ENCODE measurements at regions not wholly inside any gene's neighbourhood (a gene's known extent, or its start where the extent isn't known, plus 50 kb on each side); places are given as distances from the start of the nearest gene placed in this dataset.

DNA sequence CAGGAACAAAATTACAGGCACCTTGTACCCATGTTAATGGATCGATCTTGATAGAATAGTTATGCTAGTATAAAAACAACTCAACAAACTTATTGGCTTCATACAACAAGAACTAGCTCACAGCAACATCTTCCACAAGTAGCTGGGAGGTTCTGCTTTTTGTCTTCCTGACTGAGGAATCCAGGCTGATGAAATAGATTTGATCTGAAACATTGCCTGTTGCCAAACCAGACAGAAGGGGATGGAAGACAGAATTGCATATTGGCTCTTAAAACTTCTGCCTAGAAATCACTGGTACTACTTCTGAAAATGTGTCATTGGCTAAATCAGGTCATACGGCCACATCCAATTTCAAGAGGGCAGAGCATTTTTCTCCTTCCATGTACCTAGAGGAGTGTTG is 267.3 kb downstream of the RFC3 start:
- Histone ChIP-seq H3K27ac (replicated peaks) (no peak overlapping the region), H3K27me3 (ENCODE audit: insufficient read depth, poor library complexity, severe bottlenecking) (peaks cover 8% of the 10 kb centered on the region), H3K4me3 (replicated peaks; ENCODE audit: insufficient read depth, low read length) (no peak overlapping the region)
- TF ChIP-seq GABPA (IDR thresholded peaks at IDR 0.05; ENCODE audit: low read depth) (no peak), POLR2AphosphoS5 (IDR thresholded peaks at IDR 0.05; ENCODE audit: low read depth) (no peak), SPI1 (IDR thresholded peaks at IDR 0.05; ENCODE audit: borderline replicate concordance, low read depth) (no peak)
- TF ChIP-seq, protein P1, sequence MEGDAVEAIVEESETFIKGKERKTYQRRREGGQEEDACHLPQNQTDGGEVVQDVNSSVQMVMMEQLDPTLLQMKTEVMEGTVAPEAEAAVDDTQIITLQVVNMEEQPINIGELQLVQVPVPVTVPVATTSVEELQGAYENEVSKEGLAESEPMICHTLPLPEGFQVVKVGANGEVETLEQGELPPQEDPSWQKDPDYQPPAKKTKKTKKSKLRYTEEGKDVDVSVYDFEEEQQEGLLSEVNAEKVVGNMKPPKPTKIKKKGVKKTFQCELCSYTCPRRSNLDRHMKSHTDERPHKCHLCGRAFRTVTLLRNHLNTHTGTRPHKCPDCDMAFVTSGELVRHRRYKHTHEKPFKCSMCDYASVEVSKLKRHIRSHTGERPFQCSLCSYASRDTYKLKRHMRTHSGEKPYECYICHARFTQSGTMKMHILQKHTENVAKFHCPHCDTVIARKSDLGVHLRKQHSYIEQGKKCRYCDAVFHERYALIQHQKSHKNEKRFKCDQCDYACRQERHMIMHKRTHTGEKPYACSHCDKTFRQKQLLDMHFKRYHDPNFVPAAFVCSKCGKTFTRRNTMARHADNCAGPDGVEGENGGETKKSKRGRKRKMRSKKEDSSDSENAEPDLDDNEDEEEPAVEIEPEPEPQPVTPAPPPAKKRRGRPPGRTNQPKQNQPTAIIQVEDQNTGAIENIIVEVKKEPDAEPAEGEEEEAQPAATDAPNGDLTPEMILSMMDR (IDR thresholded peaks at IDR 0.05; ENCODE audit: insufficient read depth, low read length) = no peak
- peak in 1 of 2 experiments; percentile 15 for DNase-seq (ENCODE audit: low read depth in 1 of 2, low spot score in 1 of 2)

DNA sequence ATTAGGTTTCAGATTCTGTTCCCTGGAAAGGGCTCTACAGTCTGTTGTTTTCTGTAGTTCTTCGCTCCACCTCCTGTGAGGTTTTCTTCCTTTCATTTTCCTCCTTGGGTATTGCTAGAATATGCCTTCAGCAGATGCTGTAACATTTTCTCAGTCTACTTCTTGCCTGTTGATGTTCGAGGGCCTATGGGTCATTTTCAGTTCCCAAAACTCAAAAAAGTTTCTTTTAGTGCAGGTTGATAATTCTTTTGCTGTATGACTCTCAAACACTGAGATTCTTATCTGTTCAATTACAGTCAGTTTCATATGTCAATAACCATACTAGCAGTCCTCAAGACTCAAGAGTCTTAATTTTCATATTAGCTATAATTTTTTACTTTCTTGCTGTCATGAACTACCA is 268.3 kb downstream of the RFC3 start:
- no peak for TF ChIP-seq SPI1 (IDR thresholded peaks at IDR 0.05; ENCODE audit: borderline replicate concordance, low read depth)
- TF ChIP-seq, protein P1 (IDR thresholded peaks at IDR 0.05; ENCODE audit: insufficient read depth, low read length) = no peak
- TF ChIP-seq POLR2AphosphoS5 (IDR thresholded peaks at IDR 0.05; ENCODE audit: low read depth) = no peak
- no peak for TF ChIP-seq GABPA (IDR thresholded peaks at IDR 0.05; ENCODE audit: low read depth)
- TF ChIP-seq, protein P2, sequence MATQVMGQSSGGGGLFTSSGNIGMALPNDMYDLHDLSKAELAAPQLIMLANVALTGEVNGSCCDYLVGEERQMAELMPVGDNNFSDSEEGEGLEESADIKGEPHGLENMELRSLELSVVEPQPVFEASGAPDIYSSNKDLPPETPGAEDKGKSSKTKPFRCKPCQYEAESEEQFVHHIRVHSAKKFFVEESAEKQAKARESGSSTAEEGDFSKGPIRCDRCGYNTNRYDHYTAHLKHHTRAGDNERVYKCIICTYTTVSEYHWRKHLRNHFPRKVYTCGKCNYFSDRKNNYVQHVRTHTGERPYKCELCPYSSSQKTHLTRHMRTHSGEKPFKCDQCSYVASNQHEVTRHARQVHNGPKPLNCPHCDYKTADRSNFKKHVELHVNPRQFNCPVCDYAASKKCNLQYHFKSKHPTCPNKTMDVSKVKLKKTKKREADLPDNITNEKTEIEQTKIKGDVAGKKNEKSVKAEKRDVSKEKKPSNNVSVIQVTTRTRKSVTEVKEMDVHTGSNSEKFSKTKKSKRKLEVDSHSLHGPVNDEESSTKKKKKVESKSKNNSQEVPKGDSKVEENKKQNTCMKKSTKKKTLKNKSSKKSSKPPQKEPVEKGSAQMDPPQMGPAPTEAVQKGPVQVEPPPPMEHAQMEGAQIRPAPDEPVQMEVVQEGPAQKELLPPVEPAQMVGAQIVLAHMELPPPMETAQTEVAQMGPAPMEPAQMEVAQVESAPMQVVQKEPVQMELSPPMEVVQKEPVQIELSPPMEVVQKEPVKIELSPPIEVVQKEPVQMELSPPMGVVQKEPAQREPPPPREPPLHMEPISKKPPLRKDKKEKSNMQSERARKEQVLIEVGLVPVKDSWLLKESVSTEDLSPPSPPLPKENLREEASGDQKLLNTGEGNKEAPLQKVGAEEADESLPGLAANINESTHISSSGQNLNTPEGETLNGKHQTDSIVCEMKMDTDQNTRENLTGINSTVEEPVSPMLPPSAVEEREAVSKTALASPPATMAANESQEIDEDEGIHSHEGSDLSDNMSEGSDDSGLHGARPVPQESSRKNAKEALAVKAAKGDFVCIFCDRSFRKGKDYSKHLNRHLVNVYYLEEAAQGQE (IDR thresholded peaks at IDR 0.05; ENCODE audit: insufficient replicate concordance, low read depth) = no peak
- no peak for DNase-seq (ENCODE audit: low read depth in 1 of 2, low spot score in 1 of 2)
- H3K27me3 ChIP-seq (ENCODE audit: insufficient read depth, poor library complexity, severe bottlenecking) = peaks cover 8% of the 10 kb centered on the region
- no peak overlapping the region for H3K27ac ChIP-seq (replicated peaks)
- H3K4me3 ChIP-seq (replicated peaks; ENCODE audit: insufficient read depth, low read length) = no peak overlapping the region

DNA sequence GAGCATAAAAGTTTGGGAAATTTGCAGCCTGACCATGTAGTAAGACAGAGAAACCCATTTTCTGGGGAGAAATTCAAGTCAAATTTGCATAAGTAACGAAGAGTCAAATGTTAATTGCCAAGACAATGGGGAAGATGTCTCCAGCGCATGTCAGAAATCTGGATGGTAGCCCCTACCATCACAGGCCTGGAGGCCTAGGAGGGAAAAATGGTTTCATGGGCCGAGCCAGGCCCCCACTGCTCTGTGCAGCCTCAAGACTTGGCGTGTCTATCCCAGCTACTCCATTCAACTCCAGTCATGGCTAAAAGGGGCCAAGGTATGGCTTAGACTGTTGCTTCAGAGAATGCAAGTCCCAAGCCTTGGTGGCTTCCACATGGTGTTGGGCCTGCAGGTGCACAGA is 269.8 kb downstream of the RFC3 start:
- TF ChIP-seq GABPA (IDR thresholded peaks at IDR 0.05; ENCODE audit: low read depth) = no peak
- TF ChIP-seq POLR2AphosphoS5 (IDR thresholded peaks at IDR 0.05; ENCODE audit: low read depth) = no peak
- TF ChIP-seq, protein P2 (IDR thresholded peaks at IDR 0.05; ENCODE audit: insufficient replicate concordance, low read depth) = no peak
- TF ChIP-seq, protein P1 (IDR thresholded peaks at IDR 0.05; ENCODE audit: insufficient read depth, low read length) = no peak
- TF ChIP-seq SPI1 (IDR thresholded peaks at IDR 0.05; ENCODE audit: borderline replicate concordance, low read depth) = no peak

DNA sequence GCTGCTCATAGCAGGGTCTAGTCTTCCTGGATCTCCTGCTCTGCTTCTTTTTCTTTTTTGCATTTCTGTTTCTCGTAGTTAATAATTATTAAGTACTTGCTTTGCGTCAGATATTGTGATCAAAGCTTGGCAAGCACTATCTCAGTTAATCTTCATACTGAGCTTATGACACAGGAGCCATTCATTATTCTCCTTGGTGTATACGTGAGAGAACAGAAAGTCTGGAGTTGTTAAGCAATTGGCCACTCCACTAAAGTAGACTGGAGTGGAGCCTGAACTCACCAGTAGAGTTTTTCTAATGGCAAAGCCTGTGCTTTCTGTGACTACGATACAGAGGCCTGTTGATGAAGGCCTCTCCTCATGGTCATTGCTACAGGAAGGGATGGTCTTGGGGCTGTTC is 285.9 kb downstream of the RFC3 start:
- Histone ChIP-seq H3K4me3 (replicated peaks; ENCODE audit: insufficient read depth, low read length) (no peak overlapping the region), H3K27ac (replicated peaks) (no peak overlapping the region), H3K27me3 (ENCODE audit: insufficient read depth, poor library complexity, severe bottlenecking) (peaks cover 5% of the 10 kb centered on the region)
- TF ChIP-seq SPI1 (IDR thresholded peaks at IDR 0.05; ENCODE audit: borderline replicate concordance, low read depth) (no peak), POLR2AphosphoS5 (IDR thresholded peaks at IDR 0.05; ENCODE audit: low read depth) (no peak), GABPA (IDR thresholded peaks at IDR 0.05; ENCODE audit: low read depth) (no peak)
- TF ChIP-seq, protein P2 (IDR thresholded peaks at IDR 0.05; ENCODE audit: insufficient replicate concordance, low read depth) = no peak
- TF ChIP-seq, protein P1 (IDR thresholded peaks at IDR 0.05; ENCODE audit: insufficient read depth, low read length) = no peak
- DNase-seq (ENCODE audit: low read depth in 1 of 2, low spot score in 1 of 2) = no peak

More for the DNA sequence above, 269.8 kb downstream of the RFC3 start:
- Histone ChIP-seq H3K27ac (replicated peaks) (no peak overlapping the region), H3K27me3 (ENCODE audit: insufficient read depth, poor library complexity, severe bottlenecking) (peaks cover 6% of the 10 kb centered on the region), H3K4me3 (replicated peaks; ENCODE audit: insufficient read depth, low read length) (no peak overlapping the region)
- DNase-seq (ENCODE audit: low read depth in 1 of 2, low spot score in 1 of 2) = no peak

Data from HL-60 (cell line).